GM12892 (cell line): ENCODE measurements at regions not wholly inside any gene's neighbourhood (a gene's known extent, or its start where the extent isn't known, plus 50 kb on each side); places are given as distances from the start of the nearest gene placed in this dataset.

Source experiments
- POLR2A ChIP-seq: IDR thresholded peaks from 2 replicates; pipeline ENCODE4 v1.6.1; 2011; ENCODE audit warnings: low read depth, low read length, control low read depth
- POLR2AphosphoS5 ChIP-seq: IDR thresholded peaks from 2 replicates; pipeline ENCODE4 v1.6.1; 2011; ENCODE audit warnings: low read depth, low read length, control low read depth
- TAF1 ChIP-seq: IDR thresholded peaks from 2 replicates; pipeline ENCODE4 v1.6.1; 2011; ENCODE audit warnings: low read depth, mild to moderate bottlenecking, control low read depth, low read length, borderline replicate concordance

- TF ChIP-seq POLR2A (no peak), POLR2AphosphoS5 (no peak), TAF1 (no peak)
Measured at GRCh38 chr18:52174220-52174619, 165.8 kb upstream of the DCC start.
